ENCODE measurements at regions not wholly inside any gene's neighbourhood (a gene's known extent, or its start where the extent isn't known, plus 50 kb on each side); places are given as distances from the start of the nearest gene placed in this dataset.

DNA sequence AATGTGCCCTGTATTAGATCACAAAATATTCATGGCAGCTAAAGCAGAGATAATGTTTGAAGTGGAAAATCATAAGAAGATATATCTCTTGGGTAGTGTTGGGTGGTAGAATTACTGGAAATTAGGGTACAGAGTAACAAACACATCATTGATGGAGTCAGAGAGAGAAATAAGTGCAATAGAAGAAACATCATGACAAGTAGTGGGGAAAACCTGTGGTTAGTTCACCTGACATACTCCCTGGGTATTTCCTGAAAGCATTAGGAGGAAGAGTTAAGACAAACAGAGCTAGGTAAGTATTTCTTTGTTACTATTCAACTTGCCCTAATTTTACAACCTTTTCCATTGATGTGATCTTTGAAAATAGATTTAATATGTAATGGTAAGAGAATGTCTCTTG is 691.9 kb upstream of the SOX9 start:
- Histone ChIP-seq H3K4me3 (ENCODE audit: low read length) (no peak overlapping the region), H3K27me3 (ENCODE audit: control insufficient read depth, insufficient read depth) (no peaks in the 10 kb centered on the region), H3K27ac (ENCODE audit: low read length) (no peak overlapping the region), H3K4me1 (ENCODE audit: control insufficient read depth, insufficient read depth, low read length) (no peaks in the 10 kb centered on the region), H3K9me3 (ENCODE audit: control insufficient read depth, low read length) (no peaks in the 10 kb centered on the region)
- DNase-seq (no peak), ATAC-seq (no peak)
- intact Hi-C loops (cut with DNase I) = no loop called here

DNA sequence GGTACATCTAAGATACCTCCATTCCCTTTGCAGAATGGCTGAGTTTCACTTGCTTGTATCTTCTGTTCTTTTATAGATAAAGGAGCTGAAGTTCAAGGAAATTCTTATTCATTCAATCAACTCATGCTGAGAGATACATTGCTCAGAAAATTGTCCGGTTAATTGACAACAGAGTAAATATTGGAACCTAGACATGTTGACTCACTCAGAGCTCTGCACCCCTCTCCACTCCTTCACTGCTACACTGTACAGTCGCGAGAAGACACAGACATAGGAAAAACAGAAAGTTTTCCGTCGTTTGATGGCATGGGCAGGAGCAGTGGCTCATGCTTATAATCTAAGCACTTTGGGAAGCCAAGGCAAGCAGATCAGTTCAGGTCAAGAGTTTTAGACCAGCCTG is 690.5 kb upstream of the SOX9 start:
- Histone ChIP-seq H3K9me3 (ENCODE audit: control insufficient read depth, low read length) (no peaks in the 10 kb centered on the region), H3K4me3 (ENCODE audit: low read length) (no peak overlapping the region), H3K27me3 (ENCODE audit: control insufficient read depth, insufficient read depth) (no peaks in the 10 kb centered on the region), H3K4me1 (ENCODE audit: control insufficient read depth, insufficient read depth, low read length) (no peaks in the 10 kb centered on the region), H3K27ac (ENCODE audit: low read length) (no peak overlapping the region)
- no peak for DNase-seq
- intact Hi-C loops (cut with DNase I) = loop anchor here in 1 of 4 donors (5.0 kb wide), 1 partner anchor 52 kb away; no protein-coding TSS in a partner anchor
- WGBS = 80% methylated on average over 5 of the region's 5 CpGs
- ATAC-seq = no peak

DNA sequence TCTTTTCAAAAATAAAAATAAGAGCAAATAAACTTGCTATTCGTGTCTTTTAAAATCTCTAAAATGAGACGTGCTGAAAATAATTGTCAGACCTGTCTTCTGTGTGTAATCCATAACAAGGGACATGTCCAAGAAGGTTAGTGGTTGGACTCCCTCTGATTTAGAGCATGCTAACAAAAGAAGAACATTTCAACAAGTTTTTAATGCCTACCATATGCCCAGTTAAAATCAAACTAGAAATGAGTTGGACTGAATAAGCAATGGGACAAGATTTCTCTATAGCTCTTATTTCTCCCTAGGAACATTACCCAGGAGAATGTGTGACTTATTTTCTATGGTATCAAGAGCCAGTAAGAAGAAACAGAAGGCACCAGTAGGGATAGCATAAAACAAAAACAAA is 689.7 kb upstream of the SOX9 start:
- intact Hi-C loops (cut with DNase I) = loop anchor here in 1 of 4 donors (5.0 kb wide), 1 partner anchor 51 kb away; no protein-coding TSS in a partner anchor
- ATAC-seq = no peak
- DNase-seq = no peak
- H3K4me3 ChIP-seq (ENCODE audit: low read length) = no peak overlapping the region
- H3K9me3 ChIP-seq (ENCODE audit: control insufficient read depth, low read length) = no peaks in the 10 kb centered on the region
- WGBS = 54% methylated on average over 2 of the region's 2 CpGs
- H3K4me1 ChIP-seq (ENCODE audit: control insufficient read depth, insufficient read depth, low read length) = no peaks in the 10 kb centered on the region
- H3K27ac ChIP-seq (ENCODE audit: low read length) = no peak overlapping the region
- H3K27me3 ChIP-seq (ENCODE audit: control insufficient read depth, insufficient read depth) = no peaks in the 10 kb centered on the region

GRCh38 chr17:71432378-71433315 is 688.2 kb upstream of the SOX9 start:
- H3K27ac ChIP-seq (ENCODE audit: low read length) = no peak overlapping the region
- DNase-seq (no peak), ATAC-seq (no peak)
- 74% methylated on average over 2 of the region's 2 CpGs for WGBS
- intact Hi-C loops (cut with DNase I) = loop anchor here in 1 of 4 donors (5.0 kb wide), 1 partner anchor 50 kb away; no protein-coding TSS in a partner anchor
- H3K9me3 ChIP-seq (ENCODE audit: control insufficient read depth, low read length) = no peaks in the 10 kb centered on the region
- no peaks in the 10 kb centered on the region for H3K27me3 ChIP-seq (ENCODE audit: control insufficient read depth, insufficient read depth)
- no peak overlapping the region for H3K4me3 ChIP-seq (ENCODE audit: low read length)
- no peaks in the 10 kb centered on the region for H3K4me1 ChIP-seq (ENCODE audit: control insufficient read depth, insufficient read depth, low read length)

DNA sequence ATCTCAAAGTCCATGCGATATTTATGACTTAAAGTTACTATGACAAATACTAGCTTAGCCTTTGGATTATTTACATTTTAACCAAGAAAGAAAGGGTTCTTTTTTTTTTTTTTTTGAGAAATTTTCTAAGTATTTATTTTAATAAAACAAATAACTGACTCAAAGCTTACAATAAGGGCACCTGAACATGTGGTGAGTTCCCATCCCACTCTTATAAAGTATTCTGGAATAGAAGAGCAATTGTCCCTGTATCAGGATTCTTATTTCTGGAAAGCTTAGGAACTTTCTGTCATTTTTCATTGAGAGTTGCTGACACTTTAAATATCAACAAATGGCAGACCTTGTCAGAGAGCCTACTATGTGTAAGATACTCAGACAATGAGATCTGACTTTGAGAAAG is 686.1 kb upstream of the SOX9 start:
- ATAC-seq (no peak), DNase-seq (no peak)
- no peaks in the 10 kb centered on the region for H3K27me3 ChIP-seq (ENCODE audit: control insufficient read depth, insufficient read depth)
- WGBS = 93% methylated on average over 1 of the region's 1 CpG
- H3K4me1 ChIP-seq (ENCODE audit: control insufficient read depth, insufficient read depth, low read length) = no peaks in the 10 kb centered on the region
- intact Hi-C loops (cut with DNase I) = loop anchor here in 1 of 4 donors (5.0 kb wide), 1 partner anchor 48 kb away; no protein-coding TSS in a partner anchor
- no peak overlapping the region for H3K4me3 ChIP-seq (ENCODE audit: low read length)
- H3K27ac ChIP-seq (ENCODE audit: low read length) = no peak overlapping the region
- no peaks in the 10 kb centered on the region for H3K9me3 ChIP-seq (ENCODE audit: control insufficient read depth, low read length)

- Histone ChIP-seq H3K9me3 (ENCODE audit: control insufficient read depth, low read length) (no peaks in the 10 kb centered on the region), H3K4me1 (ENCODE audit: control insufficient read depth, insufficient read depth, low read length) (no peaks in the 10 kb centered on the region), H3K27ac (ENCODE audit: low read length) (no peak overlapping the region), H3K4me3 (ENCODE audit: low read length) (no peak overlapping the region), H3K27me3 (ENCODE audit: control insufficient read depth, insufficient read depth) (no peaks in the 10 kb centered on the region)
- ATAC-seq (no peak), DNase-seq (no peak)
- WGBS = 72% methylated on average over 1 of the region's 1 CpG
- intact Hi-C loops (cut with DNase I) = no loop called here
Measured at GRCh38 chr17:71436479-71436878, 684.3 kb upstream of the SOX9 start.

- WGBS = 52% methylated on average over 1 of the region's 1 CpG
- DNase-seq = no peak
- no peaks in the 10 kb centered on the region for H3K27me3 ChIP-seq (ENCODE audit: control insufficient read depth, insufficient read depth)
- H3K27ac ChIP-seq (ENCODE audit: low read length) = no peak overlapping the region
- intact Hi-C loops (cut with DNase I) = no loop called here
- H3K9me3 ChIP-seq (ENCODE audit: control insufficient read depth, low read length) = no peaks in the 10 kb centered on the region
- no peaks in the 10 kb centered on the region for H3K4me1 ChIP-seq (ENCODE audit: control insufficient read depth, insufficient read depth, low read length)
- no peak overlapping the region for H3K4me3 ChIP-seq (ENCODE audit: low read length)
- ATAC-seq = no peak
Measured at GRCh38 chr17:71437166-71437565, 683.7 kb upstream of the SOX9 start.

DNA sequence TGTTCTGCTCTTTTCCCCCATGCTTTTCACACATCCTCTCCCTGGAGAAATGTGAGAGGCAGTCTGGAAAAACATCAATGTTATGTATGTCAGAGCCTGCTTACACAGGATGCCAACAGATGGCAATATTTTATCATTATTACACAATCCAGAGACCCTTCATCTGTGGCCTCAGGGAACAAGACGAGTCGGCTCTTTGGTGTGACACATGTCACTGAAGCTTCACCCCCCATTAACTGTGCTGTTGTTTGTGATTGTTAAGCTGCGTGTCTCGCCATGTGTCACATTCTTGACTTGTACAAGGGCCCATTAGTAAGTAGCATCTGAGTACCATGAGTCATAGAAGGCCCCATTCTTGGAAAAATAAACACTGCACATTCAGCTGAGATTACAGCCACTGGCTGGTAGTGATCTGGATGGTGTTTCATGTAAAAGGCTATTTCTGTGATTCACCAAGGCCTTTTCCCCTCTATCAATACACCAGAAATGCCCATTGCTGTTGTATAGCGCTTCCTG is 682.1 kb upstream of the SOX9 start:
- WGBS = 38% methylated on average over 5 of the region's 5 CpGs
- Histone ChIP-seq H3K27me3 (ENCODE audit: control insufficient read depth, insufficient read depth) (no peaks in the 10 kb centered on the region), H3K4me1 (ENCODE audit: control insufficient read depth, insufficient read depth, low read length) (no peaks in the 10 kb centered on the region), H3K27ac (ENCODE audit: low read length) (no peak overlapping the region), H3K4me3 (ENCODE audit: low read length) (no peak overlapping the region), H3K9me3 (ENCODE audit: control insufficient read depth, low read length) (no peaks in the 10 kb centered on the region)
- intact Hi-C loops (cut with DNase I) = no loop called here
- ATAC-seq (no peak), DNase-seq (no peak)

DNA sequence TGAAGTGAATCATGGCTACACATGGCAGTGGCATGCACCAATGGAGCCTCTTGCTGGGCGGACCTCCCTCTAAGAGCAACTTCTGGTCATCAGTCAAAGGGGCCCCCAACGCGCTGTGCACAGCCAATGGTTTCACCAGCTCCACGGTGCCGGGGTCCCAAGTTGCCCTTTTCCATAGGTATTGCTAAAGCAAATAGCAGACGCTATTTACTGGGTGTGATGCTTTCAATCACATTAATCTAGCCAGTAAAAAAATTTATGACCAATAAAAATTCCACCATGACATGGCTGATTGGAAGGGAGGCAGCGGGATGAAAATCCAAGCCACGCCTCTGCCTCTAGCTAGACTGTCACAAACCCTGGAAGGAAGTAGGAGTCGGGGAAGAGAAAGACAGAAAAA is 680.3 kb upstream of the SOX9 start:
- Histone ChIP-seq H3K27me3 (ENCODE audit: control insufficient read depth, insufficient read depth) (no peaks in the 10 kb centered on the region), H3K4me1 (ENCODE audit: control insufficient read depth, insufficient read depth, low read length) (no peaks in the 10 kb centered on the region), H3K27ac (ENCODE audit: low read length) (no peak overlapping the region), H3K4me3 (ENCODE audit: low read length) (no peak overlapping the region), H3K9me3 (ENCODE audit: control insufficient read depth, low read length) (no peaks in the 10 kb centered on the region)
- DNase-seq (peak in 1 of 3 donors; percentile 22), ATAC-seq (no peak)
- intact Hi-C loops (cut with DNase I) = no loop called here
- WGBS = 93% methylated on average over 9 of the region's 9 CpGs

DNA sequence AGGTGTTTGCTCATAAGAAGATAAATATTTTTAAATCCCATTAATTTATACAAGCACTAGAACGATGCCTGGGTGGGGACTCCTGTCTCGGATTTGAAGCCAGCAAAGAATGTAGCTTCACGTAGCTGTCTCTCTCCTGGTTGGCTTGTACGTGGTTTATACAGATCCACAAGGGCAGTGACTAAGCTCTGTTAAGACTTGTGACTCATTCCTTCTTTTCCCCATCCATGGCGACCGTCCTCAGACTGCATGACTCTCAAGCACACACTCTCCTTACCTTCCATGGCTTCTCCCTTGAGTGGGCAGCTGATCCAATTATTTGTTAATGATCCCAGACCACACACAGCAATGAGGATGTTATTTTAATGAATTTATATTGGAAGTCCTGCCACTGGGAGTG is 679.7 kb upstream of the SOX9 start:
- intact Hi-C loops (cut with DNase I) = no loop called here
- Histone ChIP-seq H3K4me3 (ENCODE audit: low read length) (no peak overlapping the region), H3K27ac (ENCODE audit: low read length) (no peak overlapping the region), H3K9me3 (ENCODE audit: control insufficient read depth, low read length) (no peaks in the 10 kb centered on the region), H3K4me1 (ENCODE audit: control insufficient read depth, insufficient read depth, low read length) (no peaks in the 10 kb centered on the region), H3K27me3 (ENCODE audit: control insufficient read depth, insufficient read depth) (no peaks in the 10 kb centered on the region)
- no peak for ATAC-seq
- 81% methylated on average over 6 of the region's 6 CpGs for WGBS
- no peak for DNase-seq

DNA sequence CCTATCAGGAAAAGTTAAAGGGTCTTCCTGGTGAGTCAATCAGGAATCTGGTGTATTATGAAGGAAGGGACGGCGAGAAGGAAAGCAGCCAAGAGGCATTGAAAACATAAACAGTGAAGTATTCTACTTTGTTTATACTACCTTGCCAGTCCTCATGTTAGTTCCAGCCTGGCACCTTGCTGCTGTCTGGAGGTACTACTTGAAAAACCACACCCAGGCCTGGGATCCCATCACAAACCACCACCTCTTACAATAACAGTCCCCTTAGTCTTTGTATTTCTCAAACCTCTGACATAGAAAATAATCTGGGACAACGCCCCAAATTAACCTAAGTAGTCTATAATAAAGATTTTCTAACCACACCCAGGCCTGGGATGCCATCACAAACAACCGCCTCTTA is 676.7 kb upstream of the SOX9 start:
- Histone ChIP-seq H3K9me3 (ENCODE audit: control insufficient read depth, low read length) (no peaks in the 10 kb centered on the region), H3K27ac (ENCODE audit: low read length) (no peak overlapping the region), H3K4me3 (ENCODE audit: low read length) (no peak overlapping the region), H3K27me3 (ENCODE audit: control insufficient read depth, insufficient read depth) (no peaks in the 10 kb centered on the region), H3K4me1 (ENCODE audit: control insufficient read depth, insufficient read depth, low read length) (no peaks in the 10 kb centered on the region)
- ATAC-seq = no peak
- WGBS = 85% methylated on average over 4 of the region's 4 CpGs
- no peak for DNase-seq
- intact Hi-C loops (cut with DNase I) = no loop called here
